HEK293 (cell line): ENCODE measurements at regions not wholly inside any gene's neighbourhood (a gene's known extent, or its start where the extent isn't known, plus 50 kb on each side); places are given as distances from the start of the nearest gene placed in this dataset.

Experiments used
- CTCF ChIP-seq: fragments of 450-650 bp; formaldehyde crosslinking; IDR thresholded peaks from 2 replicates; pipeline ENCODE4 v1.5.1; 2016; ENCODE audit warnings: missing biosample characterization, missing genetic modification characterization
- ZBTB1 ChIP-seq: fragments of 450-650 bp; formaldehyde crosslinking; IDR thresholded peaks from 2 replicates; pipeline ENCODE4 v1.5.1; 2016; ENCODE audit warnings: missing biosample characterization, missing genetic modification characterization

GRCh38 chr18:25646971-25647370 is 295.0 kb upstream of the ZNF521 start:
- no peak for TF ChIP-seq CTCF (tag by site-specific recombination)
- no peak for TF ChIP-seq ZBTB1 (tag by site-specific recombination)
